Mesothelial cell of epicardium (in vitro differentiated cells): ENCODE measurements at regions not wholly inside any gene's neighbourhood (a gene's known extent, or its start where the extent isn't known, plus 50 kb on each side); places are given as distances from the start of the nearest gene placed in this dataset.

ENCODE experiments used
- DNase-seq, 2 experiments: peaks; one replicate each; pipeline ENCODE4 v3.0.0; 2021; ENCODE audit warnings: low spot score in 2 of 2; ENCODE audit not compliant: unreplicated experiment in 2 of 2
- H3K27ac Mint-ChIP-seq: 2 replicates; pipeline ENCODE4 v1.8.0; 2021; ENCODE audit warnings: mixed read lengths
- H3K27me3 Mint-ChIP-seq: 2 replicates; pipeline ENCODE4 v1.8.0; 2021; ENCODE audit warnings: low read depth, mixed read lengths
- H3K36me3 Mint-ChIP-seq: 2 replicates; pipeline ENCODE4 v1.8.0; 2021; ENCODE audit warnings: mixed read lengths
- H3K4me1 Mint-ChIP-seq: 2 replicates; pipeline ENCODE4 v1.8.0; 2021; ENCODE audit warnings: mixed read lengths
- H3K4me3 Mint-ChIP-seq: 2 replicates; pipeline ENCODE4 v1.8.0; 2021; ENCODE audit warnings: mild to moderate bottlenecking, moderate library complexity, mixed read lengths
- H3K9me3 Mint-ChIP-seq: 2 replicates; pipeline ENCODE4 v1.8.0; 2021; ENCODE audit warnings: mixed read lengths
- TF ChIP-seq, protein P1 (sequence below): fragments of 200-600 bp; sonication (generic); IDR thresholded peaks from one replicate; pipeline ENCODE4 v1.5.0; 2021; ENCODE audit warnings: antibody characterized with exemption; ENCODE audit not compliant: unreplicated experiment

DNA sequence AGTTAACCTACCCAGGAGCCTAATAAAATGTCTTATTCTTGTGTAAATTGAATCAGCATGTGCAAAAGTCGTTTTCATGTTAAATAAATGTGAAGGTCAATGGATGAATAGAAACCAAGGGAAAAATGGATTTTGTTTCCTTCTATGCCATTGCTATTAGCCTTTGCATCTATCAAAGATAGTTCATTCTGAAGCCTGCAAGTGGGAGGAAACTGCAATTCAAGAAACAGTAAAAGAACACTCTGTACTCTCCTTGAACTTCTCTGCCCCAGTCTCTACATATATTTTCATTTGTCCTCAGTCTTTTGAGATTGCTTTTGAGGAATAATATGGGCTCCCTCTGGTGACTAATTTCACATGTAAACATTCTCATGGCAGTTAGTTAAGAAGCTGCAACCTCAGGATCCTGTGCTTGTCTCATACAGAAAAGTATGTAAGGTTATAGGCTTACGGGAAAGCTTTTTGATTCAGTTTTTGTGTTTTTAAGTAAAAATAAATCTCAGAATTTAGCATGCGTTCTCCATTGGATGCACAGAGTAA is 1590.0 kb upstream of the LRRTM1 start:
- Mint-ChIP-seq H3K9me3 (no peaks in the 10 kb centered on the region), H3K27ac (no peak overlapping the region), H3K4me3 (no peak overlapping the region), H3K4me1 (peaks cover 14% of the 10 kb centered on the region), H3K27me3 (no peaks in the 10 kb centered on the region), H3K36me3 (no peaks in the 10 kb centered on the region)
- DNase-seq: no peak
- TF ChIP-seq, protein P1, sequence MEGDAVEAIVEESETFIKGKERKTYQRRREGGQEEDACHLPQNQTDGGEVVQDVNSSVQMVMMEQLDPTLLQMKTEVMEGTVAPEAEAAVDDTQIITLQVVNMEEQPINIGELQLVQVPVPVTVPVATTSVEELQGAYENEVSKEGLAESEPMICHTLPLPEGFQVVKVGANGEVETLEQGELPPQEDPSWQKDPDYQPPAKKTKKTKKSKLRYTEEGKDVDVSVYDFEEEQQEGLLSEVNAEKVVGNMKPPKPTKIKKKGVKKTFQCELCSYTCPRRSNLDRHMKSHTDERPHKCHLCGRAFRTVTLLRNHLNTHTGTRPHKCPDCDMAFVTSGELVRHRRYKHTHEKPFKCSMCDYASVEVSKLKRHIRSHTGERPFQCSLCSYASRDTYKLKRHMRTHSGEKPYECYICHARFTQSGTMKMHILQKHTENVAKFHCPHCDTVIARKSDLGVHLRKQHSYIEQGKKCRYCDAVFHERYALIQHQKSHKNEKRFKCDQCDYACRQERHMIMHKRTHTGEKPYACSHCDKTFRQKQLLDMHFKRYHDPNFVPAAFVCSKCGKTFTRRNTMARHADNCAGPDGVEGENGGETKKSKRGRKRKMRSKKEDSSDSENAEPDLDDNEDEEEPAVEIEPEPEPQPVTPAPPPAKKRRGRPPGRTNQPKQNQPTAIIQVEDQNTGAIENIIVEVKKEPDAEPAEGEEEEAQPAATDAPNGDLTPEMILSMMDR: no peak

DNA sequence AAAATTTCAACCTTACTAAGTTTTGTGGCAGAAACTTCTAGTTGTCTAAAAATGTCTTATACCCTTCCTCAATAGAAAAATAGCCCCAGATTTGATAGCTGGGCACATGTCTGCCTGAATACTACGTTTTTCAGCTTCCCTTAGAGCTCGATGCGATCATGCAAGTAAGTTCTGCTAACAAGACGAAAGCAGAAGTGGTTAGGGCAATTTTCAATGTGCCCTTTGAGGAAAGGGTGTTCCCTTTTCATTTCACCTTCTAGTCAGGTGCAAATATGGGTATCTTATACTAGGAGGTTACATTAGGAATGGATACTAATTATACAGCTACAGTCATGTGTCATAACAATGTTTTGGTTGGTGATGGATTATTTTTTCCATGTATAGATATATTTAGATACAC is 1572.1 kb upstream of the LRRTM1 start:
- H3K27ac Mint-ChIP-seq: no peak overlapping the region
- no peaks in the 10 kb centered on the region for H3K4me1 Mint-ChIP-seq
- H3K4me3 Mint-ChIP-seq: no peak overlapping the region
- no peak for DNase-seq
- H3K36me3 Mint-ChIP-seq: no peaks in the 10 kb centered on the region
- TF ChIP-seq, protein P1: no peak
- H3K9me3 Mint-ChIP-seq: no peaks in the 10 kb centered on the region
- H3K27me3 Mint-ChIP-seq: peaks cover 3% of the 10 kb centered on the region

DNA sequence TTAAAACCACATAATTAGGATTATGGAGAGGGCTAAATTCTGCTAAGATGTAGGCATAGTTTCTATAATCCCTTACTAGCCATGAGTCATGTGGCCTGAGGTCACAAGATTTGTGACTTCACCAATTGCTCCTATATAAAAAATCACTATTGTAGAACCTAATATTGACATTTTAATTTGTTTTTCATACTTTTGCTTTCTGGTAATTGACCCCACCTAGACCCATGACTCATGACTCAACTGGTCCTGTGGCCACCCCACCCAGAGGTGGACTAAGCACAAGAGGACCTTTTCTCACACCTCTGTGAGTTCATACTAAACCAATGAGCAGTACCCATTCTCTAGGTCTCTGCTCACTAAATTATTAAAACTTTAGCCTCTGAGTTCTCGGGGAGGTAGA is 1567.5 kb upstream of the LRRTM1 start:
- H3K4me3 Mint-ChIP-seq: no peak overlapping the region
- H3K27ac Mint-ChIP-seq: no peak overlapping the region
- no peak for DNase-seq
- no peaks in the 10 kb centered on the region for H3K4me1 Mint-ChIP-seq
- peaks cover 8% of the 10 kb centered on the region for H3K9me3 Mint-ChIP-seq
- TF ChIP-seq, protein P1: no peak
- H3K36me3 Mint-ChIP-seq: no peaks in the 10 kb centered on the region
- H3K27me3 Mint-ChIP-seq: peaks cover under 1% of the 10 kb centered on the region

DNA sequence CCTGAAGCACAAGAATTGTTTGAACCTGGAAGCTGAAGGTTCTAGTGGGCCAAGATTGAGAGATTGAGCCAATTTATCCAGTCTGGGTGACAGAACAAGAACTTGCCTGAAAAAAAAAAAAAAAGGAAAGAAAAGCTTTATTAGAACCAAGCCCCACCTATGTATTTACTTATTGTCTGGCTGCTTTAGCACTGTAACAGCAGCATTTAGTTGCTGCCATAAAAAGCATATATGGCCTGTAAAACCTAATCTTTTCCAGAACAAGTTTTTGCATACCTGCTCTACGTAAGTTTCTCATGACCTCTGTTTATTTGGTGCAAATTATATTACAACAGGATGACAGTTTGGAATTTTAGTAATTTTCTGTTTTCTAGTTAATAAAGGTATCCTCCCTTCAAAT is 1565.6 kb upstream of the LRRTM1 start:
- Mint-ChIP-seq H3K27ac (no peak overlapping the region), H3K27me3 (no peaks in the 10 kb centered on the region)

DNA sequence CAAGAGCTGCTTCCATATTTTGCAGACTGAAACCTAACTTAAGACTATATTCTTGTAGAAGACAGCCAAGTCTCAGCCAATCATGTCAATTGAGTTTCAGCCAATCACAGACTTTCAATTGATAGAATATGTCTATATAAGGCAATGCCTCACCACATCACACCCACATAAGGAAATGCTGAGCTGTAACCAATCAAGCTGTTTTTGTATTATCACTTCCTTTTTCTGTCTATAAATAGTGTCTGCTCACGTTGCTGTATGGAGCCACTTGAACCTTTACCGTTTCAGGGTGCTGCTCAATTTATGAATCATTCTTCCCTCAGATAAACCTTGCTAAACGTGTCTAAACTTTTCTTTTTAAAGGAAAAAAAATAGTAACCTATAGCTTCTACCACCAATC is 1554.4 kb upstream of the LRRTM1 start:
- Mint-ChIP-seq H3K4me3 (no peak overlapping the region), H3K9me3 (peaks cover 4% of the 10 kb centered on the region)
- TF ChIP-seq, protein P1: no peak

More for the DNA sequence above, 1565.6 kb upstream of the LRRTM1 start:
- no peak overlapping the region for H3K4me3 Mint-ChIP-seq
- no peak for DNase-seq
- H3K4me1 Mint-ChIP-seq: no peaks in the 10 kb centered on the region
- TF ChIP-seq, protein P1: no peak
- peaks cover 8% of the 10 kb centered on the region for H3K9me3 Mint-ChIP-seq
- no peaks in the 10 kb centered on the region for H3K36me3 Mint-ChIP-seq

DNA sequence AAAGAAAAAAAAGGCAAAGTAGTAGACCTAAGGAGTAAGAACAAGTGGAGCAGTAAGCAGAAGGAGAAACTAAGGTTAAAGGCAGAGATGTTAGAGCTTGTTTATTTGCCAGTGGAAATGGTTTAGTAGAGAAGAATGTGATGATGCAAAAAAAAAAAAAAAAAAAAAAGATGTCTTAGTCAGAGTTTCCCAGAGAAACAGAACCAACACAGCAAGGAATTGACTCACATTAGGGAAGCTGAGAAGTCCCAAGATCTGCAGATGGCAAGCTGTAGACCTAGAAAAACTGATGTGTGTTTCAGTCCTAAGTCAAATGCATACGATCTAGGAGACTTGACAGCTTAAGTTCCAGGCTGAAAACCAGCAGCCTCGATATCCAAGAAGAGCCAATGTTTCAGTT is 1548.8 kb upstream of the LRRTM1 start:
- no peaks in the 10 kb centered on the region for H3K9me3 Mint-ChIP-seq
- H3K4me3 Mint-ChIP-seq: no peak overlapping the region
- no peaks in the 10 kb centered on the region for H3K4me1 Mint-ChIP-seq
- TF ChIP-seq, protein P1: no peak
- no peaks in the 10 kb centered on the region for H3K27me3 Mint-ChIP-seq
- no peaks in the 10 kb centered on the region for H3K36me3 Mint-ChIP-seq
- DNase-seq: no peak
- no peak overlapping the region for H3K27ac Mint-ChIP-seq

More for the DNA sequence above, 1554.4 kb upstream of the LRRTM1 start:
- no peak for DNase-seq
- Mint-ChIP-seq H3K27me3 (no peaks in the 10 kb centered on the region), H3K36me3 (no peaks in the 10 kb centered on the region), H3K27ac (no peak overlapping the region), H3K4me1 (no peaks in the 10 kb centered on the region)
